Epithelial cell of esophagus (primary cell): ENCODE measurements at regions not wholly inside any gene's neighbourhood (a gene's known extent, or its start where the extent isn't known, plus 50 kb on each side); places are given as distances from the start of the nearest gene placed in this dataset.

ENCODE experiments used
- DNase-seq: peaks from one replicate; pipeline ENCODE4 v3.0.0; 2010; ENCODE audit warnings: low read depth
- H3K4me3 ChIP-seq: 2 replicates; pipeline ENCODE4 v1.5.1; 2011; ENCODE audit warnings: mild to moderate bottlenecking, low read length, control low read depth
- TF ChIP-seq, protein P1 (sequence below): IDR thresholded peaks from 2 replicates; pipeline ENCODE4 v1.5.1; 2011; ENCODE audit warnings: low read depth, mild to moderate bottlenecking, low read length, control low read depth, inconsistent platforms; ENCODE audit not compliant: insufficient read depth; ENCODE audit errors: missing control alignments

DNA sequence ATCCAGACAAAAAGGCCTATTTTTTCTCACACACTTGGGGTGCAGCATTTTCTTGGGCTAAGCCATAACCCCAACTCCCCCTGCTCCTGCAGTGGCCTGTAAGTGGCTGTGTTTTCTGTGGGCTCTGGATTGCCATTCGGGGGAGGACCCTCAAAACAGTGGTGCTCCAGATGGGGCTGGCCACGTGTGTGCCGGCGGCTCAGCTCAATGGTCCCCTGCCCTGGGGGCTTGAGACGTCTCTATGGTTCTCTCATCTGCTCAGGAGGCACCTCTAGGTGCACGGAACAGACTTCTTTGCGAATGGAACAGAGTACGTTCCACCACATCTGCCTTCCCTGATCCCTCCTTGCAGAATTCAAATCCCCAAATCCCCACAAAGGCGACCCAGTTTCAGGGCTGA, 250.0 kb upstream of the SHH start:
- DNase-seq: no peak
- no peak overlapping the region for H3K4me3 ChIP-seq
- TF ChIP-seq, protein P1, sequence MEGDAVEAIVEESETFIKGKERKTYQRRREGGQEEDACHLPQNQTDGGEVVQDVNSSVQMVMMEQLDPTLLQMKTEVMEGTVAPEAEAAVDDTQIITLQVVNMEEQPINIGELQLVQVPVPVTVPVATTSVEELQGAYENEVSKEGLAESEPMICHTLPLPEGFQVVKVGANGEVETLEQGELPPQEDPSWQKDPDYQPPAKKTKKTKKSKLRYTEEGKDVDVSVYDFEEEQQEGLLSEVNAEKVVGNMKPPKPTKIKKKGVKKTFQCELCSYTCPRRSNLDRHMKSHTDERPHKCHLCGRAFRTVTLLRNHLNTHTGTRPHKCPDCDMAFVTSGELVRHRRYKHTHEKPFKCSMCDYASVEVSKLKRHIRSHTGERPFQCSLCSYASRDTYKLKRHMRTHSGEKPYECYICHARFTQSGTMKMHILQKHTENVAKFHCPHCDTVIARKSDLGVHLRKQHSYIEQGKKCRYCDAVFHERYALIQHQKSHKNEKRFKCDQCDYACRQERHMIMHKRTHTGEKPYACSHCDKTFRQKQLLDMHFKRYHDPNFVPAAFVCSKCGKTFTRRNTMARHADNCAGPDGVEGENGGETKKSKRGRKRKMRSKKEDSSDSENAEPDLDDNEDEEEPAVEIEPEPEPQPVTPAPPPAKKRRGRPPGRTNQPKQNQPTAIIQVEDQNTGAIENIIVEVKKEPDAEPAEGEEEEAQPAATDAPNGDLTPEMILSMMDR: no peak

DNA sequence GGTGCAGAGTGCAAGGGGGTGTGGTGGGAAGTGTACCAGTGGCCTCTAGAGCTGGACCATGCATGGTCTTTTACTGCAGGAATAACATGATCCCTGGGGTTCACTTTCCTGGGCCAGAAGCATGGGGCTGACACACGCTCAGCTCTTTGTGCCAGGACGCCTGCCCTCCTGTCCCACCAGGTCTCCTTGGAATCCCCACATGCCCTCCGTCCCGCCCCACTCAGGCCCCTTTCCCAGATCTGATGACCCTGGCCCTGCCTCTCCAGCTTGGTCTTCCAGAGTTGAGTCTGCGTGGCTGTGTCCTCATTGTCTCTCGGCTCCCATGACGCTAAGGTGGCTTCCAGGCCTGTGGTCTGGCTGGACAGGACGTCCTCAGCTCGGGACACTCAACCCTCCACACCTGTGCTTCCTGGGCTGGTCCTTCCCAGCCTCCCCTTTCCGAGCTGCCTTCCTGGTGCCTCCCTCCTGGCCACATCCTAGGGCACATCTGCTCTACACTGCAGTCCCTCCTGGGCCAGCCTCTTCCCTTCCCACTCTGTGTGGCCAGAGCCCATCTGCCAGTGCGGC, 249.5 kb upstream of the SHH start:
- no peak for DNase-seq
- no peak overlapping the region for H3K4me3 ChIP-seq
- TF ChIP-seq, protein P1: no peak

DNA sequence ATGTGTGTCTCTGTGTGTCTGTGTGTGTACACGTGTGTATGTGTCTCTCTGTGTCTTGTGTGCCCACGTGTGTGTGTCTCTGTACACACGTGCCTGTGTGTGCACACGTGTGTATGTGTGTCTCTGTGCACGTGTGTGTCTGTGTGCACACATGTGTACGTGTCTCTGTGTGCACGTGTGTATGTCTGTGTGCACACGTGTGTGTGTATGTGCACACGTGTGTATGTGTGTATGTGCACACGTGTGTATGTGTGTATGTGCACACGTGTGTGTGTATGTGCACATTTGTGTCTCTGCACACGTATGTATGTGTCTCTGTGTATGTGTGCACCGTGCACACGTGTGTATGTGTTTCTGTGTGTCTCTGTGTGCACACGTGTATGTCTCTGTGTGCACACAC, 248.7 kb upstream of the SHH start:
- no peak for DNase-seq
- TF ChIP-seq, protein P1: no peak
- H3K4me3 ChIP-seq: no peak overlapping the region

DNA sequence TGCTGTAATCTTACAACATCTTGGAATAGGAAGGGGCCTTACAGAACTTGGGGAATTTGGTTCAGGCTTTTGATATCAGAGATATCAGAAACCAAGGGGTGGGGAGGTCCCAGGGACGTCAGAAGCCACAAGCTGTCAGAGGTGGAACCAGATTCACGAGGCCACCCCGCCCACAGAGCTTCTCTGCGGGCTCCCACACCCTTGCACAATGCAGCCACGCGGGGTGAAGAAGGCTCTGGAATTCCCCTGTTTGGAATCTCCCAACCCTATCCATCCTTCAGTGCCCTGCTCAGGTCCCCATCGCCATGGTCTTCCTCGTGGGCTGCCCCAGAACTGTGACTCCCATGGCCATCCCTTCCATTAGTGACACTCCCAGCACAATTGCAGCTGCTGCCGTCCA, 247.1 kb upstream of the SHH start:
- DNase-seq: no peak
- H3K4me3 ChIP-seq: no peak overlapping the region
- TF ChIP-seq, protein P1: no peak

DNA sequence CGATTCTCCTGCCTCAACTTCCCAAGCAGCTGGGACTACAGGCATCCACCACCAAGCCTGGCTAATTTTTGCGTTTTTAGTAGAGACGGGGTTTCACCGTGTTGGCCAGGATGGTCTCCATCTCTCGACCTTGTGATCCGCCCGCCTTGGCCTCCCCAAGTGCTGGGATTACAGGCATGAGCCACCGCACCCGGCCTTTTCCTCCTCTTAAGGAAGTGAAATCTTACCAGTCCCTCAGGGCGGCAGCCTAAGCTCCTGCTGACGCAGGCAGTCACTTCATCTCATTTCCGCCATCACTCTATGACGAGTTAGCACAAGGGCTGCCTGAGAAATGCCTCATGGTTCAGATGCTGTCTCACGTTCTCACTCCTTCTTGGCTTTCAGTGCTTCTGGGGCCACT, 246.0 kb upstream of the SHH start:
- TF ChIP-seq, protein P1: no peak
- H3K4me3 ChIP-seq: no peak overlapping the region
- no peak for DNase-seq

DNA sequence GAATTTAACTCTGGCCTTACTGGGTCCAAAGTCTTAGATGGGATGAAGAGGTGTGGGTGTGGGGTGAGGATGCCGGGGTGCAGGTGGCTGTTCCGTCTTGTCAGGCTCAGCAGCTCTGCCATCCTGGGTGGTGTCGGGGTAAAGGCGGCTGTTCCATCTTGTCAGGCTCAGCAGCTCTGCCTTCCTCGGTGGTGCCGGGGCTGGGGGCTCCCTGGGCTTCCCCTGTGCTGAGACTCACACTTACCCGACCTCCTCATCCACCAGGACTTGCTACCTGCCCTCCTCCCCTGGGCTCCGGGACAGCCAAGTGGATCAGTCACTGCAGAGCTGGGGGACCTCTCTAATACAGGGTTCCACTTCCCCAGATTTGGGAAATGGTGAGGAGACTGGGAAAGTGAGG, 244.3 kb upstream of the SHH start:
- TF ChIP-seq, protein P1: no peak
- H3K4me3 ChIP-seq: no peak overlapping the region

DNA sequence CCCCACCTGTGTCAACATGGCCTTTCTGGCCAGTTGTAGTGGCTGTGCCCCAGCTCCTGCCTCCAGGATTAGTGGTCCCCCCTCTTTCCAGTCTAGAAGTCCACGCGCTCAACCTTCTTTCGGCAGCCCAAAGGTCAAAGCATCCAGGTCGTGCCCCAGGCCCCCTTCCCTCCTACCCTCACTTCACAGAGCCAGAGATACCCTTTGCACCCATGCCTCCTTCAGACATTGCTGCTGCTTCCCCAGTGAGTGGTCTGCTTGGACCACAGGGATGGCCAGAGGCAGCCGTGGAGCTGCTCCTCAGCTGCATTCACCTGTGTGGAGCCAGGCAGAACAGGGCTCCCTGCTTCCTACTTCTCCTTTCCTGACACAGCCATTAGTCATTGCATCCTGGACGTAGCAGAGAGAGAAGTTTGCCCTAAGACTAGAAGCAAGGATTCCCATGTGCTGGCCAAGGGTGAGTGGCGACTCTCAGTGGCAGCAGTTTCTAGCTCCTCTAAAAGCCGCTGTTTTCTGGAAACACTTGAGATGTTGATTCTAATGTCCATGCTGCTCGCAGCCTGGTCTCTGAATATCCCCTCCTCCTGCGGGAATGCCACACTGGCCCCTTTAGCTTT, 243.1 kb upstream of the SHH start:
- no peak overlapping the region for H3K4me3 ChIP-seq
- TF ChIP-seq, protein P1: no peak
- no peak for DNase-seq

More for the DNA sequence above, 244.3 kb upstream of the SHH start:
- no peak for DNase-seq
